GM12872 (cell line): ENCODE measurements at regions not wholly inside any gene's neighbourhood (a gene's known extent, or its start where the extent isn't known, plus 50 kb on each side); places are given as distances from the start of the nearest gene placed in this dataset.

Source experiments
- CTCF ChIP-seq: IDR thresholded peaks from 3 replicates; pipeline ENCODE4 v1.5.1; 2011; ENCODE audit warnings: low read depth, mild to moderate bottlenecking, low read length, moderate library complexity; ENCODE audit not compliant: insufficient read depth

- TF ChIP-seq CTCF, result no peak
These were observed 643.7 kb downstream of the KCNT2 start for GRCh38 chr1:195964516-195964915.

DNA sequence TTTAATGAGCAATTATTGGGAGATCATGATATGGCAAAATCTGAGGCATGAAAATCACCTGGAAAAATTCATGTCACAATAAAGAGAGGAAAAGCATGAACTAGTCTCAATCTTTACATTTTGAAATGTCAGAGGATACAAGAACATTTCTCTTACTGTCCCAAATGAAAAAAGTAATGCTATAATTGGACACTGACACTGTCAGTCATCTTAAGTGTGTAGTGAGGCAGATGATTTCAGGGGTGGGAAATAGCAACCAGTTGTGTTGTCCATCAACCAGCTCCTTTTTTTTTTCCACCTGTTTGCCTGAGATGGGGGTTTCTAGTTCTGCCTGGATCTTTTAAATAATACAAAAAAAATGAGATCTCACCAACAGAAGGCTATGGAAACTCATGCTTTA lies 646.2 kb downstream of the KCNT2 start:
- TF ChIP-seq CTCF, result no peak

DNA sequence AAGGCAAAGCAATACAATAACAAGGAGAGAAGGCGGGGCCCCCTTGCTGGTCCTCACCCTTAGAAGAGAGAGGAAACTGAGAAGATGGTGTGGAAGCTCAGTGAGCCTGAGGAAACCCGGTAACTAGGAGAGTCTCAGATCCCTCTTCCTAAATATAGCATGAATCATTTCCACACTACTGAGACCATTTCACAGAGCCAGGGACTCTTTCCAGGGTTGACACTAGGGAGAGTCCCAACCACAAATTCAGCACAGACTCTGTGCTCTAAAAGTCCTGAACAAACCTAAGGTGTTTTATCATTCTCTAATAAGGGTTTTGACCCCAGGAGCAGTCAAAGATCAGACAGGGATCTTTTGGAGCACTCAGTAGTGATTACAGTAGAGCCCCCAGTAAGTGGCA lies 647.7 kb downstream of the KCNT2 start:
- TF ChIP-seq CTCF, result no peak

DNA sequence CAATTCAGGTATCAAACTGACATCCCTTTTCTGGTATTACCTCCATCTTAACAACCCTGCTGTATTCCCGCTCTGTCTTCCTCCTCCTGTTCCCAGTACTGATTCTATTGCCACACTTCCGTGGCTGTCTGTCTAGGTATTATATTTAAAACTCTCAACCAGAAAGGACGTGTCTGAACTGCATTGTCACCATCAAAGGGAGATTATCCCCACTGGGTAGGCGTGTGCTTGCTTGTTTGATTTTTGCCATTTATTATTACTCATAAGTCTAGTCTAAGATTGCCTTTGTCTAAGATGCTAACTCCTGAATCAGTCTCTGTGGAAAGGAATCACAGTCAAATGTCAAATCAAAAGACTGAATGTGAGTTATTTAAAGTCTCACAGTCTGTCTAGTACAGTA lies 650.1 kb downstream of the KCNT2 start:
- TF ChIP-seq CTCF, result no peak

- TF ChIP-seq CTCF, result no peak
These were observed 651.4 kb downstream of the KCNT2 start for GRCh38 chr1:195956845-195957244.

- TF ChIP-seq CTCF, result no peak
These were observed 653.4 kb downstream of the KCNT2 start for GRCh38 chr1:195954848-195955247.

DNA sequence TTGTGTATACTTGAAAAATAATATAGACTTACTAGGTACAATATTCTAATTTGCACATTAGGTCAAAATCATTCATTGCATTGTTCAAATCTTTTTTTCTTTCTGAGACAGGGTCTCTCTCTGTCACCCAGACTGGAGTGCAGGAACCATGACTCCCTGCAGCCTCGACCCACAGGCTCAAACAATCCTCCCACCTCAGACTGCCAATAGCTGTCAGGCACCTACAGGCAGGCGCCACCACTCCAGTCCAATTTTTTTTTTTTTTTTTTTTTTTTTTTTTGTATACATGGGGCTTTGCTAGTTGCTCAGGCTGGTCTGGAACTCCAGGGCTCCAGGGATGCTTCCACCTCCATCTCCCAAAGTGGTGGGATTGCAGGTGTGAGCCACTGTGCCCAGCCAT lies 656.9 kb downstream of the KCNT2 start:
- no peak for TF ChIP-seq CTCF
